ENCODE measurements at regions not wholly inside any gene's neighbourhood (a gene's known extent, or its start where the extent isn't known, plus 50 kb on each side); places are given as distances from the start of the nearest gene placed in this dataset.
A peak's percentile ranks its signal among the peaks of the same experiment; 100 is the strongest.

GRCh38 chr14:53528185-53528671 lies 375.1 kb upstream of the DDHD1 start:
- DNase-seq (ENCODE audit: low read depth in 1 of 2, low spot score in 2 of 2) = no peak
- Histone ChIP-seq H3K14ac (ENCODE audit: insufficient read length) (no peak overlapping the region), H3K27ac (ENCODE audit: low read depth, low read length) (no peak overlapping the region), H3K23ac (ENCODE audit: insufficient read length) (no peak overlapping the region), H4K20me1 (replicated peaks in 1 of 2; ENCODE audit: control insufficient read depth in 1 of 2, insufficient read depth in 2 of 2, low read length in 2 of 2) (no peaks in the 10 kb centered on the region), H3K56ac (replicated peaks; ENCODE audit: insufficient read length, low read depth, low read length) (no peak overlapping the region), H3K27me3 (replicated peaks in 1 of 4; ENCODE audit: control insufficient read depth in 3 of 4, extremely low read depth in 1 of 4, insufficient read depth in 3 of 4, low read length in 3 of 4) (no peaks in the 10 kb centered on the region; a peak in 1 of 7 replicates), H3K23me2 (ENCODE audit: low read depth, low read length) (no peaks in the 10 kb centered on the region; the same call in 1 of the 2 replicates), H3K79me1 (ENCODE audit: low read depth, low read length) (no peaks in the 10 kb centered on the region), H3K4ac (replicated peaks; ENCODE audit: insufficient read length, low read depth, low read length) (no peak overlapping the region), H2AFZ (ENCODE audit: low read length) (no peak overlapping the region), H3K4me2 (ENCODE audit: insufficient read depth in 1 of 2, low read depth in 2 of 2, low read length in 2 of 2) (no peak overlapping the region), H3K4me3 (ENCODE audit: extremely low read depth in 1 of 4, insufficient read depth in 2 of 4, low read depth in 3 of 4, low read length in 4 of 4) (no peak overlapping the region), H3K79me2 (ENCODE audit: control insufficient read depth in 1 of 2, insufficient read depth in 2 of 2, low read length in 2 of 2) (no peaks in the 10 kb centered on the region), H3K18ac (ENCODE audit: extremely low read depth, low read length) (no peak overlapping the region), H4K5ac (ENCODE audit: insufficient read length, low read depth, low read length) (no peak overlapping the region), H3K9me3 (ENCODE audit: insufficient read depth in 2 of 2, low read depth in 1 of 2, low read length in 1 of 2) (no peaks in the 10 kb centered on the region), H2BK5ac (ENCODE audit: low read depth, low read length) (no peak overlapping the region; the same call in 1 of the 2 replicates), H4K8ac (ENCODE audit: extremely low read depth, insufficient read depth, low read length) (no peak overlapping the region), H2BK12ac (ENCODE audit: low read depth, low read length) (no peak overlapping the region), H2AK5ac (ENCODE audit: low read depth, low read length) (no peak overlapping the region), H3K36me3 (ENCODE audit: control insufficient read depth in 2 of 4, insufficient read depth in 4 of 4, low read length in 3 of 4) (no peaks in the 10 kb centered on the region), H3K9ac (replicated peaks in 1 of 4; ENCODE audit: extremely low read depth in 1 of 4, low read depth in 3 of 4, low read length in 3 of 4) (no peak overlapping the region; a peak in 1 of 7 replicates), H3K4me1 (replicated peaks in 1 of 4; ENCODE audit: control insufficient read depth in 3 of 4, insufficient read depth in 4 of 4, low read length in 3 of 4) (no peaks in the 10 kb centered on the region), H4K91ac (replicated peaks; ENCODE audit: insufficient read length, low read length) (no peak overlapping the region), H2BK120ac (replicated peaks; ENCODE audit: low read depth, low read length) (no peak overlapping the region), H2BK15ac (ENCODE audit: low read length) (no peak overlapping the region), H2BK20ac (ENCODE audit: low read length) (no peak overlapping the region)
- POLR2A ChIA-PET (ENCODE audit: partially characterized antibody) = no interaction called here
- WGBS, 2 experiments (ENCODE audit: extremely low coverage in 1 of 2, insufficient coverage in 1 of 2, insufficient read length in 1 of 2, insufficient replicate concordance in 2 of 2, low coverage in 1 of 2, low lambda C conversion rate in 2 of 2, missing lambda C conversion rate in 1 of 2) = 89% methylated on average over 2 of the region's 2 CpGs; no CpG with 5 or more reads in 1 of the 2 experiments
- CTCF ChIA-PET (ENCODE audit: partially characterized antibody) = interaction anchor here (1.0 to 1.8 kb wide), 5 partner anchors 11 to 646 kb away, joined by 3 to 4 read pairs (median 4); no protein-coding TSS in a partner anchor
- TF ChIP-seq TCF12 (IDR thresholded peaks at IDR 0.05; ENCODE audit: low read depth, low read length) = no peak
- TF ChIP-seq KDM1A (IDR thresholded peaks at IDR 0.05; ENCODE audit: borderline replicate concordance, low read length) = no peak
- peak; percentile 71 for TF ChIP-seq CEBPB (IDR thresholded peaks at IDR 0.05; ENCODE audit: low read depth, low read length)
- no peak for FAIRE-seq

Data from H1 (cell line).